ENCODE measurements at regions not wholly inside any gene's neighbourhood (a gene's known extent, or its start where the extent isn't known, plus 50 kb on each side); places are given as distances from the start of the nearest gene placed in this dataset.
"Not testable (repeated sequence)": the region's sequence is repeated elsewhere in the genome, so short reads cannot be mapped to it uniquely, and the experiment has no call there.

- no peak for DNase-seq (ENCODE audit: extremely low spot score, unreplicated experiment)
- Mint-ChIP-seq H3K4me1 (ENCODE audit: unreplicated experiment) (no peaks in the 10 kb centered on the region), H3K9me3 (peaks cover 5% of the 10 kb centered on the region), H3K4me3 (no peak overlapping the region), H3K27me3 (no peaks in the 10 kb centered on the region), H3K36me3 (no peaks in the 10 kb centered on the region), H3K27ac (no peak overlapping the region)
- TF ChIP-seq, protein P1, sequence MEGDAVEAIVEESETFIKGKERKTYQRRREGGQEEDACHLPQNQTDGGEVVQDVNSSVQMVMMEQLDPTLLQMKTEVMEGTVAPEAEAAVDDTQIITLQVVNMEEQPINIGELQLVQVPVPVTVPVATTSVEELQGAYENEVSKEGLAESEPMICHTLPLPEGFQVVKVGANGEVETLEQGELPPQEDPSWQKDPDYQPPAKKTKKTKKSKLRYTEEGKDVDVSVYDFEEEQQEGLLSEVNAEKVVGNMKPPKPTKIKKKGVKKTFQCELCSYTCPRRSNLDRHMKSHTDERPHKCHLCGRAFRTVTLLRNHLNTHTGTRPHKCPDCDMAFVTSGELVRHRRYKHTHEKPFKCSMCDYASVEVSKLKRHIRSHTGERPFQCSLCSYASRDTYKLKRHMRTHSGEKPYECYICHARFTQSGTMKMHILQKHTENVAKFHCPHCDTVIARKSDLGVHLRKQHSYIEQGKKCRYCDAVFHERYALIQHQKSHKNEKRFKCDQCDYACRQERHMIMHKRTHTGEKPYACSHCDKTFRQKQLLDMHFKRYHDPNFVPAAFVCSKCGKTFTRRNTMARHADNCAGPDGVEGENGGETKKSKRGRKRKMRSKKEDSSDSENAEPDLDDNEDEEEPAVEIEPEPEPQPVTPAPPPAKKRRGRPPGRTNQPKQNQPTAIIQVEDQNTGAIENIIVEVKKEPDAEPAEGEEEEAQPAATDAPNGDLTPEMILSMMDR (conservative IDR thresholded peaks at IDR 0.05): no peak
Observed at GRCh38 chr5:82439750-82440445, 161.7 kb upstream of the RPS23 start.

DNA sequence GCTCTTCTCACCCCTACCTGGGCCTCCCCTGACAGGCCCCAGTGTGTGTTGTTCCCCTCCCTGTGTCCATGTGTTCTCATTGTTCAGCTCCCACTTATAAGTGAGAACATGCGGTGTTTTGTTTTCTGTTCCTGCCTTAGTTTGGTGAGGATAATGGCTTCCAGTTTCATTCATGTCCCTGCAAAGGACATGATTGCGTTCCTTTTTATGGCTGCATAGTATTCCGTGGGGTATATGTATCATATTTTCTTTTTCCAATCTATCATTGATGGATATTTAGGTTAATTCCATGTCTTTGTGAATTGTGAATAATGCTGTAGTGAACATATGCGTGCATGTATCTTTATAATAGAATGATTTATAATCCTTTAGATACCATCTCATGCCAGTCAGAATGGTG, 159.4 kb upstream of the RPS23 start:
- not testable (repeated sequence) for H3K9me3 Mint-ChIP-seq; DNase-seq (ENCODE audit: extremely low spot score, unreplicated experiment); H3K27me3 Mint-ChIP-seq; H3K4me1 Mint-ChIP-seq (ENCODE audit: unreplicated experiment); H3K36me3 Mint-ChIP-seq; H3K4me3 Mint-ChIP-seq; H3K27ac Mint-ChIP-seq

- H3K9me3 Mint-ChIP-seq: peaks cover 5% of the 10 kb centered on the region
- no peak overlapping the region for H3K27ac Mint-ChIP-seq
- TF ChIP-seq, protein P1 (conservative IDR thresholded peaks at IDR 0.05): no peak
- no peak for DNase-seq (ENCODE audit: extremely low spot score, unreplicated experiment)
- H3K27me3 Mint-ChIP-seq: no peaks in the 10 kb centered on the region
- no peak overlapping the region for H3K4me3 Mint-ChIP-seq
- H3K4me1 Mint-ChIP-seq (ENCODE audit: unreplicated experiment): no peaks in the 10 kb centered on the region
- no peaks in the 10 kb centered on the region for H3K36me3 Mint-ChIP-seq
Observed at GRCh38 chr5:82436291-82436690, 158.1 kb upstream of the RPS23 start.

- not testable (repeated sequence) for H3K4me1 Mint-ChIP-seq (ENCODE audit: unreplicated experiment); H3K9me3 Mint-ChIP-seq; H3K27me3 Mint-ChIP-seq; H3K27ac Mint-ChIP-seq; H3K36me3 Mint-ChIP-seq; DNase-seq (ENCODE audit: extremely low spot score, unreplicated experiment); H3K4me3 Mint-ChIP-seq
Observed at GRCh38 chr5:82434696-82435660, 156.8 kb upstream of the RPS23 start.

- no peak for DNase-seq (ENCODE audit: extremely low spot score, unreplicated experiment)
- Mint-ChIP-seq H3K4me1 (ENCODE audit: unreplicated experiment) (peaks cover 4% of the 10 kb centered on the region), H3K9me3 (no peaks in the 10 kb centered on the region), H3K4me3 (no peak overlapping the region), H3K36me3 (no peaks in the 10 kb centered on the region), H3K27me3 (peaks cover 3% of the 10 kb centered on the region), H3K27ac (no peak overlapping the region)
- TF ChIP-seq, protein P1 (conservative IDR thresholded peaks at IDR 0.05): no peak
Observed at GRCh38 chr5:82426464-82427154, 148.5 kb upstream of the RPS23 start.

DNA sequence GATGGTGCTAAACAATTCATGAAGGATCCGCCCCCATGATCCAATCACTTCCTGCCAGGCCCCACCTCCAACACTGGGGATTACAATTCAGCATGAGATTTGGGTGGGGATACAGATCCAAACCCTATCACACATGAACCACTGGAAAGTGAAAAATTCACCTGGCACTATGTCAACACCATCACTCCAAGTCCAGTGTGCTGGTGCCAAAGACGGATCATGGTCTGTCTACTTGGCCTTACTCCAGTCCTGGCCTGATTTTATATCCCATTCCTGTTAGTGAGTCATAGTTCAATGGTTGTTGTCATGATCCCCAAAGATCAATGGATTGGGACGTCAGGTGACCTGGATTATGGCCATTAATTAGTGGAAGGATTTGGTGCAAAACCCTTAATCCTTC, 147.4 kb upstream of the RPS23 start:
- no peak for DNase-seq (ENCODE audit: extremely low spot score, unreplicated experiment)
- Mint-ChIP-seq H3K27ac (no peak overlapping the region), H3K4me1 (ENCODE audit: unreplicated experiment) (peaks cover 4% of the 10 kb centered on the region), H3K27me3 (peaks cover 7% of the 10 kb centered on the region), H3K36me3 (no peaks in the 10 kb centered on the region), H3K4me3 (no peak overlapping the region), H3K9me3 (no peaks in the 10 kb centered on the region)
- TF ChIP-seq, protein P1 (conservative IDR thresholded peaks at IDR 0.05): no peak

Measured in type B pancreatic cell (in vitro differentiated cells).